ENCODE measurements at regions not wholly inside any gene's neighbourhood (a gene's known extent, or its start where the extent isn't known, plus 50 kb on each side); places are given as distances from the start of the nearest gene placed in this dataset.

- no peak for TF ChIP-seq CTCF (IDR thresholded peaks at IDR 0.05; ENCODE audit: low read length)
- TF ChIP-seq EZH2 (IDR thresholded peaks at IDR 0.05; ENCODE audit: borderline replicate concordance, low read length) = no peak
- H2AFZ ChIP-seq (ENCODE audit: low read length) = no peak overlapping the region
- no peak overlapping the region for H3K9ac ChIP-seq (ENCODE audit: low read length)
- no peak overlapping the region for H3K4me2 ChIP-seq (ENCODE audit: low read length)
- no peaks in the 10 kb centered on the region for H4K20me1 ChIP-seq (ENCODE audit: insufficient read depth, low read length)
- no peaks in the 10 kb centered on the region for H3F3A ChIP-seq (ENCODE audit: insufficient read depth, low read length)
- no peaks in the 10 kb centered on the region for H3K79me2 ChIP-seq (ENCODE audit: insufficient read depth, low read length)
- H3K9me2 ChIP-seq (ENCODE audit: low read depth, low read length) = no peaks in the 10 kb centered on the region
- H3K4me1 ChIP-seq (ENCODE audit: insufficient read depth, low read length, severe bottlenecking) = no peaks in the 10 kb centered on the region
- H3K4me3 ChIP-seq (ENCODE audit: low read depth, low read length, poor library complexity, severe bottlenecking) = no peak overlapping the region
- H3K27ac ChIP-seq (ENCODE audit: low read depth, low read length, poor library complexity, severe bottlenecking) = no peak overlapping the region
- H3K36me3 ChIP-seq (ENCODE audit: insufficient read depth, low read length) = no peaks in the 10 kb centered on the region
- no peaks in the 10 kb centered on the region for H3K27me3 ChIP-seq (ENCODE audit: insufficient read depth, low read length)
- no peaks in the 10 kb centered on the region for H3K9me3 ChIP-seq (ENCODE audit: low read length)
These were observed 367.2 kb upstream of the B3GALT2 start for GRCh38 chr1:193553564-193553963.

GRCh38 chr1:193552274-193552673, 365.9 kb upstream of the B3GALT2 start:
- H3K4me2 ChIP-seq (ENCODE audit: low read length) = no peak overlapping the region
- H2AFZ ChIP-seq (ENCODE audit: low read length) = no peak overlapping the region
- H3F3A ChIP-seq (ENCODE audit: insufficient read depth, low read length) = no peaks in the 10 kb centered on the region
- H3K27me3 ChIP-seq (ENCODE audit: insufficient read depth, low read length) = no peaks in the 10 kb centered on the region
- H3K9me2 ChIP-seq (ENCODE audit: low read depth, low read length) = no peaks in the 10 kb centered on the region
- no peaks in the 10 kb centered on the region for H3K4me1 ChIP-seq (ENCODE audit: insufficient read depth, low read length, severe bottlenecking)
- no peaks in the 10 kb centered on the region for H4K20me1 ChIP-seq (ENCODE audit: insufficient read depth, low read length)
- H3K27ac ChIP-seq (ENCODE audit: low read depth, low read length, poor library complexity, severe bottlenecking) = no peak overlapping the region
- H3K79me2 ChIP-seq (ENCODE audit: insufficient read depth, low read length) = no peaks in the 10 kb centered on the region
- no peak overlapping the region for H3K9ac ChIP-seq (ENCODE audit: low read length)
- no peak overlapping the region for H3K4me3 ChIP-seq (ENCODE audit: low read depth, low read length, poor library complexity, severe bottlenecking)
- no peaks in the 10 kb centered on the region for H3K9me3 ChIP-seq (ENCODE audit: low read length)
- no peaks in the 10 kb centered on the region for H3K36me3 ChIP-seq (ENCODE audit: insufficient read depth, low read length)
- TF ChIP-seq EZH2 (IDR thresholded peaks at IDR 0.05; ENCODE audit: borderline replicate concordance, low read length) (no peak), CTCF (IDR thresholded peaks at IDR 0.05; ENCODE audit: low read length) (no peak)

- no peak overlapping the region for H3K27ac ChIP-seq (ENCODE audit: low read depth, low read length, poor library complexity, severe bottlenecking)
- no peaks in the 10 kb centered on the region for H3K27me3 ChIP-seq (ENCODE audit: insufficient read depth, low read length)
- no peak overlapping the region for H2AFZ ChIP-seq (ENCODE audit: low read length)
- TF ChIP-seq EZH2 (IDR thresholded peaks at IDR 0.05; ENCODE audit: borderline replicate concordance, low read length) = no peak
- no peak for TF ChIP-seq CTCF (IDR thresholded peaks at IDR 0.05; ENCODE audit: low read length)
- no peaks in the 10 kb centered on the region for H3K79me2 ChIP-seq (ENCODE audit: insufficient read depth, low read length)
- no peaks in the 10 kb centered on the region for H3F3A ChIP-seq (ENCODE audit: insufficient read depth, low read length)
- no peaks in the 10 kb centered on the region for H3K9me2 ChIP-seq (ENCODE audit: low read depth, low read length)
- H3K4me2 ChIP-seq (ENCODE audit: low read length) = no peak overlapping the region
- no peaks in the 10 kb centered on the region for H3K4me1 ChIP-seq (ENCODE audit: insufficient read depth, low read length, severe bottlenecking)
- no peaks in the 10 kb centered on the region for H3K9me3 ChIP-seq (ENCODE audit: low read length)
- H4K20me1 ChIP-seq (ENCODE audit: insufficient read depth, low read length) = no peaks in the 10 kb centered on the region
- no peak overlapping the region for H3K9ac ChIP-seq (ENCODE audit: low read length)
- H3K4me3 ChIP-seq (ENCODE audit: low read depth, low read length, poor library complexity, severe bottlenecking) = no peak overlapping the region
- no peaks in the 10 kb centered on the region for H3K36me3 ChIP-seq (ENCODE audit: insufficient read depth, low read length)
These were observed 362.7 kb upstream of the B3GALT2 start for GRCh38 chr1:193549081-193549480.
